ENCODE measurements at regions not wholly inside any gene's neighbourhood (a gene's known extent, or its start where the extent isn't known, plus 50 kb on each side); places are given as distances from the start of the nearest gene placed in this dataset.

DNA sequence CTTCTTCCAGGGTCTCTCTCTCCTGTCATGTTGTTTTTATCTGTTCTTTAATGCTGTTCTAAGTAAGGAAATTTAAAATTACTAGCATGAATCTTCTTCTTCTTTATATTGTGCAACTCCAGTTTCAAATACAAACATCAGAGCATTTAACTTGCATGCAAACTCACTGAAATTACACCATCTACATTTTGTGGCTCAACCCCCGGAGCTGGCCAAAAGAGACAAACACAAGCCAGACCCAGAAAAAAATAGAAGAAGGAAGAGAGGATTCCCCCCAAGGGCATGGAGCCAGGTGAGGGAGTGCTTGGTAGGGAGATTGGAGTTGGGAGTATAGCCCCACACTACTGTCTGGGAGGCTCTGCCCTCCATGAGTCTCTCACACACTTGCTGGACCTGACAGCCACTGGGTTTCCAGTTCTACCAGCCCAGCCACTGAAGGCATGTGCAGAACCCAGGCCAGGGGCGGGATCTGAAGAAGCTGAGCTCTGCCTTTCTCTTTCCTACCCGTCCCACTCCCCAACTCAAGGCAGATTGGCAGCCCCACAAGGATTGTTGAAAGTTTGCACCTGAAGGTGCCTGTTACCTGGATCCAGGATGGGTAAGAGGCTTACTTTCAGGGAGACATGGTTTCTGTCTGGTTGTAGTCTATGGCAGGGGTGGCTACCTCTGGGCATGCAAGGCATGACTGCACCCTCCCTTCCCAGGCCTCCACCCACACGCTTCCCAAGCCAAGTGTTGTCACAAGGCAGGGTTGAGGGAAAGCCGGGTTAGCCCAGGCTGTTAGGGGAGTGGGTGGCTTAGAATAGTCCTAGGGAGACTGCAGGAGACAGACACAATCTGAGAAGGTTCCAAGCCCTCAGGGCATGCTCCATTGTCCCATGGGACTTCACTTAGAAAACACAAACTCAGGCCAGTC lies 297.2 kb downstream of the TGFB2 start:
- CTCF ChIA-PET = no interaction called here
- H3K27me3 ChIP-seq (ENCODE audit: insufficient read depth, low read length) = no peaks in the 10 kb centered on the region
- no peak overlapping the region for H3K4me2 ChIP-seq (ENCODE audit: low read length)
- H3K9me3 ChIP-seq (ENCODE audit: control insufficient read depth in 1 of 2, insufficient read depth in 1 of 2, low read depth in 1 of 2, low read length in 2 of 2) = no peaks in the 10 kb centered on the region
- DNase-seq (ENCODE audit: low read depth, low spot score) = no peak
- H3K9ac ChIP-seq (ENCODE audit: low read length) = no peak overlapping the region
- H3K27ac ChIP-seq (ENCODE audit: low read depth, low read length) = no peak overlapping the region
- H3K79me2 ChIP-seq (ENCODE audit: insufficient read depth, low read length) = no peaks in the 10 kb centered on the region
- ATAC-seq = no peak
- H2AFZ ChIP-seq (ENCODE audit: low read depth, low read length, poor library complexity, severe bottlenecking) = no peak overlapping the region
- intact Hi-C loops (cut with micrococcal nuclease) = no loop called here
- H4K20me1 ChIP-seq (ENCODE audit: insufficient read depth) = no peaks in the 10 kb centered on the region
- no TSS peak for BruUV-seq (replicated peaks)
- H3K36me3 ChIP-seq (ENCODE audit: control insufficient read depth in 1 of 2, insufficient read depth in 2 of 2, low read length in 2 of 2) = no peaks in the 10 kb centered on the region
- POLR2A ChIA-PET = interaction anchor here (0.6 kb wide), 1 partner anchor 10 kb away, joined by 3 read pairs; no protein-coding TSS in a partner anchor
- TF ChIP-seq, protein P1, sequence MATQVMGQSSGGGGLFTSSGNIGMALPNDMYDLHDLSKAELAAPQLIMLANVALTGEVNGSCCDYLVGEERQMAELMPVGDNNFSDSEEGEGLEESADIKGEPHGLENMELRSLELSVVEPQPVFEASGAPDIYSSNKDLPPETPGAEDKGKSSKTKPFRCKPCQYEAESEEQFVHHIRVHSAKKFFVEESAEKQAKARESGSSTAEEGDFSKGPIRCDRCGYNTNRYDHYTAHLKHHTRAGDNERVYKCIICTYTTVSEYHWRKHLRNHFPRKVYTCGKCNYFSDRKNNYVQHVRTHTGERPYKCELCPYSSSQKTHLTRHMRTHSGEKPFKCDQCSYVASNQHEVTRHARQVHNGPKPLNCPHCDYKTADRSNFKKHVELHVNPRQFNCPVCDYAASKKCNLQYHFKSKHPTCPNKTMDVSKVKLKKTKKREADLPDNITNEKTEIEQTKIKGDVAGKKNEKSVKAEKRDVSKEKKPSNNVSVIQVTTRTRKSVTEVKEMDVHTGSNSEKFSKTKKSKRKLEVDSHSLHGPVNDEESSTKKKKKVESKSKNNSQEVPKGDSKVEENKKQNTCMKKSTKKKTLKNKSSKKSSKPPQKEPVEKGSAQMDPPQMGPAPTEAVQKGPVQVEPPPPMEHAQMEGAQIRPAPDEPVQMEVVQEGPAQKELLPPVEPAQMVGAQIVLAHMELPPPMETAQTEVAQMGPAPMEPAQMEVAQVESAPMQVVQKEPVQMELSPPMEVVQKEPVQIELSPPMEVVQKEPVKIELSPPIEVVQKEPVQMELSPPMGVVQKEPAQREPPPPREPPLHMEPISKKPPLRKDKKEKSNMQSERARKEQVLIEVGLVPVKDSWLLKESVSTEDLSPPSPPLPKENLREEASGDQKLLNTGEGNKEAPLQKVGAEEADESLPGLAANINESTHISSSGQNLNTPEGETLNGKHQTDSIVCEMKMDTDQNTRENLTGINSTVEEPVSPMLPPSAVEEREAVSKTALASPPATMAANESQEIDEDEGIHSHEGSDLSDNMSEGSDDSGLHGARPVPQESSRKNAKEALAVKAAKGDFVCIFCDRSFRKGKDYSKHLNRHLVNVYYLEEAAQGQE (IDR thresholded peaks at IDR 0.05; ENCODE audit: low read depth) = no peak
- TF ChIP-seq ELF1 (IDR thresholded peaks at IDR 0.05; ENCODE audit: borderline replicate concordance, low read depth) = no peak
- no peak for TF ChIP-seq SRF (IDR thresholded peaks at IDR 0.05; ENCODE audit: low read depth)
- no peak for TF ChIP-seq POLR2AphosphoS5 (IDR thresholded peaks at IDR 0.05; ENCODE audit: low read depth, low read length)
- TF ChIP-seq RAD21 (IDR thresholded peaks at IDR 0.05; ENCODE audit: low read depth) = no peak
- RAD21 ChIA-PET (ENCODE audit: low non-redundant PET in 1 of 2, low total read pairs in 2 of 2, uncharacterized antibody in 2 of 2, unreplicated experiment in 2 of 2) = no interaction called here
- peaks cover 0 to 4% of the 10 kb centered on the region in 2 experiments; a peak in 1 of 4 replicates for H3K4me1 ChIP-seq (ENCODE audit: control insufficient read depth in 1 of 2, insufficient read depth in 2 of 2, low read length in 2 of 2)
- no peaks in the 10 kb centered on the region for H3K9me2 ChIP-seq (ENCODE audit: insufficient read depth)
- H3K4me3 ChIP-seq (replicated peaks in 1 of 2; ENCODE audit: low read depth in 1 of 2, low read length in 2 of 2) = no peak overlapping the region
